ENCODE measurements at regions not wholly inside any gene's neighbourhood (a gene's known extent, or its start where the extent isn't known, plus 50 kb on each side); places are given as distances from the start of the nearest gene placed in this dataset.

- TF ChIP-seq, protein P1, sequence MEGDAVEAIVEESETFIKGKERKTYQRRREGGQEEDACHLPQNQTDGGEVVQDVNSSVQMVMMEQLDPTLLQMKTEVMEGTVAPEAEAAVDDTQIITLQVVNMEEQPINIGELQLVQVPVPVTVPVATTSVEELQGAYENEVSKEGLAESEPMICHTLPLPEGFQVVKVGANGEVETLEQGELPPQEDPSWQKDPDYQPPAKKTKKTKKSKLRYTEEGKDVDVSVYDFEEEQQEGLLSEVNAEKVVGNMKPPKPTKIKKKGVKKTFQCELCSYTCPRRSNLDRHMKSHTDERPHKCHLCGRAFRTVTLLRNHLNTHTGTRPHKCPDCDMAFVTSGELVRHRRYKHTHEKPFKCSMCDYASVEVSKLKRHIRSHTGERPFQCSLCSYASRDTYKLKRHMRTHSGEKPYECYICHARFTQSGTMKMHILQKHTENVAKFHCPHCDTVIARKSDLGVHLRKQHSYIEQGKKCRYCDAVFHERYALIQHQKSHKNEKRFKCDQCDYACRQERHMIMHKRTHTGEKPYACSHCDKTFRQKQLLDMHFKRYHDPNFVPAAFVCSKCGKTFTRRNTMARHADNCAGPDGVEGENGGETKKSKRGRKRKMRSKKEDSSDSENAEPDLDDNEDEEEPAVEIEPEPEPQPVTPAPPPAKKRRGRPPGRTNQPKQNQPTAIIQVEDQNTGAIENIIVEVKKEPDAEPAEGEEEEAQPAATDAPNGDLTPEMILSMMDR (IDR thresholded peaks at IDR 0.05): no peak
- no peak for TF ChIP-seq POLR2A (IDR thresholded peaks at IDR 0.05)
These were observed 253.7 kb downstream of the GLRX3 start for GRCh38 chr10:130389906-130390305.
